Adrenal gland (tissue), 5 donors: ENCODE measurements at regions not wholly inside any gene's neighbourhood (a gene's known extent, or its start where the extent isn't known, plus 50 kb on each side); places are given as distances from the start of the nearest gene placed in this dataset.

Experiments
- CTCF ChIP-seq, 6 experiments: fragments of 450-650 bp in 4 of 6; fragments of 200-600 bp in 2 of 6; sonication (generic) in 1 of 6; IDR thresholded peaks; 1 replicate in 5 of 6; 2 replicates in 1 of 6; pipeline versions ENCODE4 v1.5.1 to v1.8.0; 2016 to 2021; ENCODE audit warnings: antibody characterized with exemption in 6 of 6, mild to moderate bottlenecking in 2 of 6, moderate library complexity in 1 of 6
- POLR2A ChIP-seq, 2 donors: fragments of 450-650 bp; IDR thresholded peaks; one replicate each; pipeline ENCODE4 v1.6.1; 2017; ENCODE audit warnings: antibody characterized with exemption in 2 of 2, mild to moderate bottlenecking in 2 of 2, moderate library complexity in 1 of 2
- donor health status: DM: no; HTN: no; CAD: no.

DNA sequence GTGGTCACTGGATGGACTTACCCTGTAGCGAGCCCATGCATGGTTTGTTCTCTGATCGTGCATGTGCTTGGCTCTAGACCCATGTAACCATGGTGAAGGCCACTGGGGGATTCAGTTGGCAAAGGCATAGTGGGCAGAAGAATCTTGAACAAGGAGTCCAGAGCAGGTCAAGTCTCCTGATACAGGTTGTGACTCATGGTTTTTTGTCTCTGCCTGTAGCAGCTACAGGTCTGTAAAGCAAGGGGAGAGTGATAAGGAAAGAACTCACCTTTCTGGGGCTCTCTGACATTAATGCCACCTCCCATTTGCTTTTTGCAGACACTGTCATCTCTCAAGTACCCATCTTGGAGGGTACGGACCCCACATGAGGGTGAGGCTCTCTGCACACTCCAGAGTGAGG, 153.4 kb upstream of the CAMK1G start:
- no peak for TF ChIP-seq CTCF (IDR thresholded peaks at IDR 0.05)
- no peak for TF ChIP-seq POLR2A (IDR thresholded peaks at IDR 0.05)
